GM18505 (cell line): ENCODE measurements at regions not wholly inside any gene's neighbourhood (a gene's known extent, or its start where the extent isn't known, plus 50 kb on each side); places are given as distances from the start of the nearest gene placed in this dataset.
"Not testable (repeated sequence)": the region's sequence is repeated elsewhere in the genome, so short reads cannot be mapped to it uniquely, and the experiment has no call there.

ENCODE experiments used
- ATAC-seq: cut with Tn5 transposase; IDR thresholded peaks from one replicate; pipeline ENCODE4 v1.9.1; 2021; ENCODE audit not compliant: unreplicated experiment
- POLR2A ChIP-seq: IDR thresholded peaks from 4 replicates; pipeline ENCODE4 v1.6.1; 2011; ENCODE audit warnings: borderline replicate concordance; ENCODE audit not compliant: insufficient read depth, insufficient read length; ENCODE audit errors: extremely low read depth

GRCh38 chr1:79539001-79539400 lies 532.5 kb upstream of the ADGRL4 start:
- no peak for TF ChIP-seq POLR2A
- ATAC-seq = no peak

GRCh38 chr1:79532555-79532954 lies 526.0 kb upstream of the ADGRL4 start:
- ATAC-seq = no peak
- no peak for TF ChIP-seq POLR2A

GRCh38 chr1:79531790-79532189 lies 525.3 kb upstream of the ADGRL4 start:
- no peak for TF ChIP-seq POLR2A
- ATAC-seq = no peak

DNA sequence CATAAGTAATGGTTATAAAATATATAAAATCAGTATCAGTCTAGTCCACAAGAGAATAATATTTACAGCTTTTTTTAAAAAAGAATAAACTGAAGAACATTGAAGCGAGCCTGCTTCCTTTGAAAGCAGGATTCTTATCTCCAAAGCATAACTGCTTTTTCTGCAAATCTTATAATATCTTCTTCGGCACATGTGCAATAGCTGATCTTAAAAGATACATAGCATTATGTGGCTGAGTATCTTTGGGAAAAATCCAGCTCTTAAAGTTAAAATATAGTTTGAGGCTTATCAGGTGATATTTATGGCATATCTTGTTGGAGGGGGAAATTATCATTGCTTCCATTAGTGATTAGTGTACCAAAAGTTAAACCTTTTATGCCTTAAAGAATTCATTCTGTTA lies 523.9 kb upstream of the ADGRL4 start:
- ATAC-seq = no peak

GRCh38 chr1:79530055-79530454 lies 523.5 kb upstream of the ADGRL4 start:
- TF ChIP-seq POLR2A = no peak
- no peak for ATAC-seq

More for the DNA sequence above, 523.9 kb upstream of the ADGRL4 start:
- no peak for TF ChIP-seq POLR2A

GRCh38 chr1:79524126-79524525 lies 517.6 kb upstream of the ADGRL4 start:
- no peak for TF ChIP-seq POLR2A
- no peak for ATAC-seq

GRCh38 chr1:79519084-79519760 lies 512.7 kb upstream of the ADGRL4 start:
- no peak for TF ChIP-seq POLR2A
- ATAC-seq = no peak

DNA sequence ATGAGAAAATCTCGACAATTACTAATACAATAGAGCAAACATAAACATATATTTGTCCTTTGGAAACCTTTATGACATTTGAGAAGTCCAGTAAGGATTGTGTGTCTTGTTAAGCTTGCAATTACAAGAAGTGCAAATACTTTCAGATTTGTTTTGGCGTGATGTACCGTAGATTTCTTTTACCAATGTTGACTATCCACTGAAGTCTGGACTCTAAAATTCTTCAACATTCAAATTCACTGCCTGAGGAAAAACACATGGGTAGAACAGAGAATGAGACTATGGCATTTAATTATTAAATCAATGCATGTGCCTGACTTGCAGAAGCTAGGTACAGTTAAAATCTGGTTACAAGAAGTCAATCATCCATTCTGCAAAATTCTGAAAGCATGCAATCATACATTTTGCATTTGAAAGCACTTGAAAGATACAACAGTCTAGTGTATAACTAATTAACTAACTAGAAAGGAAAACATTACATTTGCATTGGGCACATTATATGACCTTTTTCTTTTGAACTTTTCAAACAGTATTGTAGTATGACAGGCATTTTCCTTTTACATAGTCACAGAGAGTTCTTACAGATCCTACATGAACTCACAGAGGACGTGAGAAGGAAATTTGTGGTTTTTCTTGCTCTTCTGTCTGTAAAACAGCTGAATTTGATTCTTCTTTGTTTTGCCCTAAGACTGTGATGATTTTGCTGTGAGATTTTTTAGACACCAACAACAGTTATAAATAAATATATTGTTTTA lies 511.1 kb upstream of the ADGRL4 start:
- no peak for ATAC-seq
- TF ChIP-seq POLR2A = no peak

DNA sequence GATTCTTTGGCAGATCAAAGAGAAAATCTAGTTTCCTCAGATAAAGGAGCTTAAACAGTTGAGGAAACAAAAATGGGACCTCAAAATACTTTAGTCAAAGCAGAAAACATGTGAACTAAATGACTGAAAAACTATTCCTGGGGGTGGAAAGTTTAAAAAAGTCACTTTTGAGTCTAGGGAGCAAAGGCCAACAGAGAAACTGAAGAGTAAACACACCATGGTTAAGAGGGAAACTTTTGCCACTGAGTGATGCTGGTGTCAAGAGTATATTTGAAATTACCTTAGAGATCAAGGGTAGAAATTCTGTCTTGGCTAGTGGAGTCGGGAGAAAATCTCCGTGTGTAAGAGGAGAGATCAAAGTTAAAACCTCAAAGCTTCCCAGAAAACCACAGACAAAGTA lies 501.2 kb upstream of the ADGRL4 start:
- no peak for ATAC-seq
- TF ChIP-seq POLR2A = no peak

GRCh38 chr1:79501153-79501552 lies 494.6 kb upstream of the ADGRL4 start:
- no peak for ATAC-seq
- no peak for TF ChIP-seq POLR2A

- no peak for ATAC-seq
- TF ChIP-seq POLR2A = no peak
These were observed 493.0 kb upstream of the ADGRL4 start for GRCh38 chr1:79499541-79499940.

DNA sequence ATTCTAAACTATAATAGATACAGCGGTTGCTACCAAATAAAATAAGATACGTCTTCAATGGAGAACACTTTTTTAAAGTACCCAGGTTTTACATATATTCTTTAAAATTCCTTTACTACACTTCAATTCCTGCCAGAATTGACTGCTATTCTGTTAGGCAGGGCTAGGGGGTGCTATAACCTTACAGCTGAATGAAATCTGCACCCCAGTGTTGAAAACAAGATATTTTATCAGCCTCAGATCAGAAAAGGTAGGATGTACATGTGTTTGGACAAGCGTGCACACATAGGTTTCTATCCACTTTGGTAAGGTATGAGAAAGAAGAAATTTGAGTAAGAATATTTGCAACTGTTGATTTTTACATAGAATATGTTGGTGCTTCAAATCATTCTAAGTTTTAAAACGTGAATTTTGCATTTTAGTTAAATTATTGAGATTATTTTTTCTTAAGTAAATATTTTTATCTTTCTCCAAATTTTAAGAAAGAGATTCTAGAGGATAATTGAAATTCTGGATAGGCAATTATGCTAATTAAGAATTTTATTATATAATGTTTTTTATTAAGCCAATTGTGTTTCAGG lies 490.8 kb upstream of the ADGRL4 start:
- TF ChIP-seq POLR2A = no peak
- ATAC-seq = peak; percentile 84

- ATAC-seq = no peak
- TF ChIP-seq POLR2A = no peak
These were observed 489.6 kb upstream of the ADGRL4 start for GRCh38 chr1:79496129-79496528.

GRCh38 chr1:79493702-79494101 lies 487.2 kb upstream of the ADGRL4 start:
- not testable (repeated sequence) for ATAC-seq

GRCh38 chr1:79488572-79489121 lies 482.1 kb upstream of the ADGRL4 start:
- not testable (repeated sequence) for ATAC-seq
